Neuronal stem cell (in vitro differentiated cells): ENCODE measurements at regions not wholly inside any gene's neighbourhood (a gene's known extent, or its start where the extent isn't known, plus 50 kb on each side); places are given as distances from the start of the nearest gene placed in this dataset.
"Not testable (repeated sequence)": the region's sequence is repeated elsewhere in the genome, so short reads cannot be mapped to it uniquely, and the experiment has no call there.

Source experiments
- DNase-seq: peaks from one replicate; pipeline ENCODE4 v3.0.0-alpha.2; 2013; ENCODE audit warnings: low spot score
- H2AFZ ChIP-seq: one replicate; pipeline ENCODE4 v1.6.1; 2013; ENCODE audit warnings: mild to moderate bottlenecking, low read length, inconsistent platforms
- H2AK5ac ChIP-seq: 2 replicates; pipeline ENCODE4 v1.6.1; 2013; ENCODE audit warnings: low read depth, mild to moderate bottlenecking, inconsistent platforms, low read length, moderate library complexity, mixed read lengths
- H2BK120ac ChIP-seq: 2 replicates; pipeline ENCODE4 v1.6.1; 2013; ENCODE audit warnings: low read depth, mild to moderate bottlenecking, inconsistent platforms, low read length, moderate library complexity, mixed read lengths
- H2BK12ac ChIP-seq: one replicate; pipeline ENCODE4 v1.6.1; 2013; ENCODE audit warnings: low read length, inconsistent platforms
- H2BK15ac ChIP-seq: 2 replicates; pipeline ENCODE4 v1.6.1; 2013; ENCODE audit warnings: mild to moderate bottlenecking, low read length, inconsistent platforms, mixed read lengths
- H2BK5ac ChIP-seq: one replicate; pipeline ENCODE4 v1.6.1; 2013; ENCODE audit warnings: inconsistent platforms, mild to moderate bottlenecking, low read length, moderate library complexity
- H3K14ac ChIP-seq: one replicate; pipeline ENCODE4 v1.6.1; 2013; ENCODE audit warnings: low read length, inconsistent platforms
- H3K18ac ChIP-seq: 2 replicates; pipeline ENCODE4 v1.6.1; 2013; ENCODE audit warnings: low read length, inconsistent platforms
- H3K23ac ChIP-seq: 2 replicates; pipeline ENCODE4 v1.6.1; 2013; ENCODE audit warnings: low read depth, mild to moderate bottlenecking, mixed read lengths, low read length, inconsistent platforms; ENCODE audit not compliant: poor library complexity
- H3K27ac ChIP-seq: replicated peaks from 3 replicates; pipeline ENCODE4 v1.5.1; 2013; ENCODE audit warnings: low read length, inconsistent platforms
- H3K27me3 ChIP-seq, 3 experiments: 2 replicates each; pipeline ENCODE4 v1.6.1; 2013; ENCODE audit warnings: low read length in 3 of 3, mild to moderate bottlenecking in 2 of 3, inconsistent platforms in 1 of 3, low read depth in 1 of 3, mixed read lengths in 1 of 3, moderate library complexity in 1 of 3; ENCODE audit not compliant: control insufficient read depth in 3 of 3, insufficient read depth in 3 of 3
- H3K36me3 ChIP-seq, 2 donors: replicated peaks in 1 of 2; 2 replicates each; pipeline ENCODE4 v1.6.1; 2013; ENCODE audit warnings: low read length in 2 of 2; ENCODE audit not compliant: control insufficient read depth in 2 of 2, insufficient read depth in 2 of 2
- H3K4ac ChIP-seq: 2 replicates; pipeline ENCODE4 v1.6.1; 2013; ENCODE audit warnings: inconsistent platforms, mild to moderate bottlenecking, low read length, moderate library complexity
- H3K4me1 ChIP-seq, 2 donors: 1 replicate in 1 of 2; 2 replicates in 1 of 2; pipeline ENCODE4 v1.6.1; 2013; ENCODE audit warnings: low read length in 2 of 2, low read depth in 1 of 2; ENCODE audit not compliant: control insufficient read depth in 2 of 2, insufficient read depth in 1 of 2
- H3K4me2 ChIP-seq: one replicate; pipeline ENCODE4 v1.6.1; 2013; ENCODE audit warnings: mild to moderate bottlenecking, low read length, inconsistent platforms; ENCODE audit not compliant: insufficient read depth, poor library complexity, severe bottlenecking
- H3K4me3 ChIP-seq, 2 donors: 2 replicates each; pipeline ENCODE4 v1.5.1; 2013; ENCODE audit warnings: low read length in 2 of 2, mild to moderate bottlenecking in 2 of 2, inconsistent platforms in 1 of 2, moderate library complexity in 1 of 2
- H3K79me1 ChIP-seq: one replicate; pipeline ENCODE4 v1.6.1; 2013; ENCODE audit warnings: low read depth, mild to moderate bottlenecking, inconsistent platforms, low read length, moderate library complexity
- H3K9ac ChIP-seq: one replicate; pipeline ENCODE4 v1.6.1; 2013; ENCODE audit warnings: mild to moderate bottlenecking, low read depth, low read length, inconsistent platforms; ENCODE audit not compliant: poor library complexity
- H3K9me3 ChIP-seq, 2 donors: replicated peaks in 1 of 2; 2 replicates each; pipeline versions ENCODE3 to v1.6.1; 2013; ENCODE audit warnings: low read length in 2 of 2, mild to moderate bottlenecking in 2 of 2, inconsistent platforms in 1 of 2, low read depth in 1 of 2, mixed read lengths in 1 of 2, moderate library complexity in 1 of 2; ENCODE audit not compliant: control insufficient read depth in 2 of 2, insufficient read depth in 1 of 2
- H4K8ac ChIP-seq: one replicate; pipeline ENCODE4 v1.6.1; 2013; ENCODE audit warnings: low read depth, mild to moderate bottlenecking, inconsistent platforms, low read length, moderate library complexity
- H4K91ac ChIP-seq: one replicate; pipeline ENCODE4 v1.6.1; 2013; ENCODE audit warnings: low read length, low read depth, mild to moderate bottlenecking, inconsistent platforms; ENCODE audit not compliant: poor library complexity
- whole genome bisulfite sequencing, 2 donors: extraction: QIAGEN DNeasy Blood & Tissue Kit; methylation state at CpG; one replicate each; pipeline ENCODE4 v1.1.7; 2013; ENCODE audit warnings: missing lambda C conversion rate in 2 of 2, mixed read lengths in 1 of 2; ENCODE audit not compliant: insufficient read length in 2 of 2, insufficient replicate concordance in 1 of 2; ENCODE audit errors: extremely low coverage in 2 of 2; 5-methylcytosine and 5-hydroxymethylcytosine counted together

GRCh38 chr4:28106155-28106554 is 1245.5 kb downstream of the STIM2 start:
- Histone ChIP-seq H3K4ac (no peak overlapping the region), H3K4me3 (no peak overlapping the region), H2BK120ac (no peak overlapping the region), H4K8ac (no peak overlapping the region), H3K4me1 (no peaks in the 10 kb centered on the region), H3K23ac (no peak overlapping the region), H3K27ac (no peak overlapping the region), H3K36me3 (no peaks in the 10 kb centered on the region), H3K9ac (no peak overlapping the region), H2AK5ac (no peak overlapping the region), H3K27me3 (no peaks in the 10 kb centered on the region), H2BK15ac (no peak overlapping the region), H3K9me3 (no peaks in the 10 kb centered on the region), H2AFZ (no peak overlapping the region), H4K91ac (no peak overlapping the region), H2BK5ac (no peak overlapping the region), H3K4me2 (no peak overlapping the region), H2BK12ac (no peak overlapping the region), H3K79me1 (no peaks in the 10 kb centered on the region), H3K14ac (no peak overlapping the region), H3K18ac (no peak overlapping the region)
- no peak for DNase-seq
- WGBS, 2 donors = no CpG with 5 or more reads among the region's 1 CpG

GRCh38 chr4:28109801-28110200 is 1249.2 kb downstream of the STIM2 start:
- H3K27ac ChIP-seq = no peak overlapping the region
- H4K8ac ChIP-seq = no peak overlapping the region
- no peak overlapping the region for H2AK5ac ChIP-seq
- no peak overlapping the region for H4K91ac ChIP-seq
- H3K9me3 ChIP-seq = peaks cover 0 to 2% of the 10 kb centered on the region in 2 donors
- no peak for DNase-seq
- no peak overlapping the region for H2BK15ac ChIP-seq
- H3K79me1 ChIP-seq = no peaks in the 10 kb centered on the region
- no peak overlapping the region for H3K4me2 ChIP-seq
- no peak overlapping the region for H2BK12ac ChIP-seq
- no peak overlapping the region for H3K9ac ChIP-seq
- H3K4me1 ChIP-seq = no peaks in the 10 kb centered on the region
- H2AFZ ChIP-seq = no peak overlapping the region
- no peak overlapping the region for H2BK5ac ChIP-seq
- H3K36me3 ChIP-seq = no peaks in the 10 kb centered on the region
- no peak overlapping the region for H3K4me3 ChIP-seq
- H2BK120ac ChIP-seq = no peak overlapping the region
- no peaks in the 10 kb centered on the region for H3K27me3 ChIP-seq
- no peak overlapping the region for H3K23ac ChIP-seq
- H3K4ac ChIP-seq = no peak overlapping the region
- H3K14ac ChIP-seq = no peak overlapping the region
- H3K18ac ChIP-seq = no peak overlapping the region

- H3K23ac ChIP-seq, H3K4me1 ChIP-seq, H2AK5ac ChIP-seq, H2AFZ ChIP-seq, H3K27me3 ChIP-seq, H3K9ac ChIP-seq, H2BK120ac ChIP-seq, H2BK5ac ChIP-seq, DNase-seq, H3K14ac ChIP-seq, H3K4me2 ChIP-seq, H4K8ac ChIP-seq, H2BK12ac ChIP-seq, H3K9me3 ChIP-seq, H3K36me3 ChIP-seq, H3K79me1 ChIP-seq, H3K4me3 ChIP-seq, H3K27ac ChIP-seq, H4K91ac ChIP-seq, H2BK15ac ChIP-seq, H3K4ac ChIP-seq, H3K18ac ChIP-seq: not testable (repeated sequence)
- WGBS, 2 donors = no CpG with 5 or more reads among the region's 29 CpGs
Measured at GRCh38 chr4:28112691-28113335, 1252.2 kb downstream of the STIM2 start.

- not testable (repeated sequence) for H3K4me3 ChIP-seq, H3K18ac ChIP-seq, H3K27me3 ChIP-seq, H3K79me1 ChIP-seq, H3K9ac ChIP-seq, H3K36me3 ChIP-seq, H4K8ac ChIP-seq, DNase-seq, H3K9me3 ChIP-seq, H4K91ac ChIP-seq, H3K27ac ChIP-seq, H2BK15ac ChIP-seq, H2BK120ac ChIP-seq, H2BK12ac ChIP-seq, H3K4me1 ChIP-seq, H3K4me2 ChIP-seq, H3K23ac ChIP-seq, H2BK5ac ChIP-seq, H2AK5ac ChIP-seq, H3K4ac ChIP-seq, H3K14ac ChIP-seq
- H2AFZ ChIP-seq = peak overlapping the region; percentile 40
- no CpG with 5 or more reads among the region's 16 CpGs for WGBS, 2 donors
Measured at GRCh38 chr4:28113586-28113985, 1252.9 kb downstream of the STIM2 start.
